ENCODE measurements at regions not wholly inside any gene's neighbourhood (a gene's known extent, or its start where the extent isn't known, plus 50 kb on each side); places are given as distances from the start of the nearest gene placed in this dataset.

DNA sequence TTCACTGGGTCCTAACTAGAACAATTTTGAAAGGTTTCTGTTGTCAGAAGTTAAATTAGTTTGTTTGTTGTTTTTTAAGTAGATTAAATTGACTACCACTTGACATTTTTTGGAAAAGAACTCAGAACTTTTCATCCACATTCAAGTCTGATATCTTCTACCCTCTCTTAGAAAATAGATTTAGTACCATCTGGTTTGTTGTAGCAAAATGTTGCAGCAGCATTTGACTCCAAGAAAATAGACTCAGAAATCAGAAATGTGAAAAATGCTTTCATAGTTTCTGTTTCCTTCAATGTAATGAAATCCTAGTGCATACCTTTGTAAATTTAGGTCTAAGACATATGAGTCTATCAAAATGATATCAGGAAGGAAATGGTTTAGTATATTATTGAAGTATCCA lies 256.3 kb upstream of the CLEC14A start:
- no peaks in the 10 kb centered on the region for H3K36me3 ChIP-seq (ENCODE audit: control insufficient read depth in 1 of 2, insufficient read depth in 2 of 2, low read length in 2 of 2)
- TF ChIP-seq RAD21 (IDR thresholded peaks at IDR 0.05; ENCODE audit: low read depth) (no peak), EZH2 (IDR thresholded peaks at IDR 0.05) (no peak), REST (IDR thresholded peaks at IDR 0.05; ENCODE audit: low read depth) (no peak)
- H2AFZ ChIP-seq (ENCODE audit: low read depth, low read length, poor library complexity, severe bottlenecking): no peak overlapping the region
- no peak overlapping the region for H3K4me3 ChIP-seq (replicated peaks in 1 of 2; ENCODE audit: low read depth in 1 of 2, low read length in 2 of 2)
- H3K9me3 ChIP-seq (ENCODE audit: control insufficient read depth in 1 of 2, insufficient read depth in 1 of 2, low read depth in 1 of 2, low read length in 2 of 2): no peaks in the 10 kb centered on the region
- H3K9ac ChIP-seq (ENCODE audit: low read length): no peak overlapping the region
- CTCF ChIA-PET: no interaction called here
- POLR2A ChIA-PET: no interaction called here
- H3K79me2 ChIP-seq (ENCODE audit: insufficient read depth, low read length): no peaks in the 10 kb centered on the region
- no peaks in the 10 kb centered on the region for H3K9me2 ChIP-seq (ENCODE audit: insufficient read depth)
- no peaks in the 10 kb centered on the region for H4K20me1 ChIP-seq (ENCODE audit: insufficient read depth)
- BruUV-seq (replicated peaks): no TSS peak
- no peak overlapping the region for H3K27ac ChIP-seq (ENCODE audit: low read depth, low read length)
- no peak for ATAC-seq
- no peaks in the 10 kb centered on the region for H3K27me3 ChIP-seq (ENCODE audit: insufficient read depth, low read length)
- RAD21 ChIA-PET (ENCODE audit: low non-redundant PET in 1 of 2, low total read pairs in 2 of 2, uncharacterized antibody in 2 of 2, unreplicated experiment in 2 of 2): no interaction called here
- DNase-seq (ENCODE audit: low read depth, low spot score): no peak
- no peak overlapping the region for H3K4me2 ChIP-seq (ENCODE audit: low read length)
- H3K4me1 ChIP-seq (ENCODE audit: control insufficient read depth in 1 of 2, insufficient read depth in 2 of 2, low read length in 2 of 2): no peaks in the 10 kb centered on the region
- intact Hi-C loops (cut with micrococcal nuclease): no loop called here

GRCh38 chr14:38507299-38507698 lies 251.4 kb upstream of the CLEC14A start:
- CTCF ChIA-PET: no interaction called here
- no peak for ATAC-seq
- no TSS peak for BruUV-seq (replicated peaks)
- Histone ChIP-seq H2AFZ (ENCODE audit: low read depth, low read length, poor library complexity, severe bottlenecking) (no peak overlapping the region), H3K27ac (ENCODE audit: low read depth, low read length) (no peak overlapping the region), H3K36me3 (ENCODE audit: control insufficient read depth in 1 of 2, insufficient read depth in 2 of 2, low read length in 2 of 2) (no peaks in the 10 kb centered on the region), H3K27me3 (ENCODE audit: insufficient read depth, low read length) (no peaks in the 10 kb centered on the region), H3K4me2 (ENCODE audit: low read length) (no peak overlapping the region), H3K4me3 (replicated peaks in 1 of 2; ENCODE audit: low read depth in 1 of 2, low read length in 2 of 2) (no peak overlapping the region), H3K79me2 (ENCODE audit: insufficient read depth, low read length) (no peaks in the 10 kb centered on the region), H3K4me1 (ENCODE audit: control insufficient read depth in 1 of 2, insufficient read depth in 2 of 2, low read length in 2 of 2) (no peaks in the 10 kb centered on the region), H3K9me3 (ENCODE audit: control insufficient read depth in 1 of 2, insufficient read depth in 1 of 2, low read depth in 1 of 2, low read length in 2 of 2) (no peaks in the 10 kb centered on the region), H3K9ac (ENCODE audit: low read length) (no peak overlapping the region), H4K20me1 (ENCODE audit: insufficient read depth) (no peaks in the 10 kb centered on the region), H3K9me2 (ENCODE audit: insufficient read depth) (no peaks in the 10 kb centered on the region)
- no peak for DNase-seq (ENCODE audit: low read depth, low spot score)
- intact Hi-C loops (cut with micrococcal nuclease): no loop called here
- POLR2A ChIA-PET: no interaction called here
- no peak for TF ChIP-seq YY1 (IDR thresholded peaks at IDR 0.05; ENCODE audit: extremely low read depth, insufficient replicate concordance, low read depth, low read length)
- RAD21 ChIA-PET (ENCODE audit: low non-redundant PET in 1 of 2, low total read pairs in 2 of 2, uncharacterized antibody in 2 of 2, unreplicated experiment in 2 of 2): no interaction called here

Measured in HCT116 (cell line).